Osteoblast (primary cell): ENCODE measurements at regions not wholly inside any gene's neighbourhood (a gene's known extent, or its start where the extent isn't known, plus 50 kb on each side); places are given as distances from the start of the nearest gene placed in this dataset.
"Not testable (repeated sequence)": the region's sequence is repeated elsewhere in the genome, so short reads cannot be mapped to it uniquely, and the experiment has no call there.

Experiments used
- DNase-seq: peaks from one replicate; pipeline ENCODE4 v3.0.0; 2011; ENCODE audit warnings: low spot score, mixed read lengths; ENCODE audit not compliant: insufficient read length; ENCODE audit errors: missing footprints
- H2AFZ ChIP-seq: 2 replicates; pipeline ENCODE4 v1.6.0; 2011; ENCODE audit warnings: mild to moderate bottlenecking, low read length
- H3K27ac ChIP-seq: 2 replicates; pipeline ENCODE4 v1.5.1; 2011; ENCODE audit warnings: mild to moderate bottlenecking, low read depth, low read length, moderate library complexity
- H3K27me3 ChIP-seq: 2 replicates; pipeline ENCODE4 v1.6.0; 2012; ENCODE audit warnings: mild to moderate bottlenecking, control low read depth, inconsistent platforms, low read length, moderate library complexity; ENCODE audit not compliant: insufficient read depth
- H3K36me3 ChIP-seq: 2 replicates; pipeline ENCODE4 v1.5.1; 2011; ENCODE audit warnings: mild to moderate bottlenecking, low read length, control low read depth, moderate library complexity; ENCODE audit not compliant: insufficient read depth
- H3K4me1 ChIP-seq: 2 replicates; pipeline ENCODE4 v1.5.1; 2011; ENCODE audit warnings: mild to moderate bottlenecking, low read length, control low read depth, moderate library complexity; ENCODE audit not compliant: insufficient read depth
- H3K4me2 ChIP-seq: 2 replicates; pipeline ENCODE4 v1.6.0; 2011; ENCODE audit warnings: mild to moderate bottlenecking, low read length; ENCODE audit not compliant: insufficient read depth
- H3K4me3 ChIP-seq: fragments of 200-600 bp; sonication (generic); 3 replicates; pipeline ENCODE4 v1.5.1; 2012; ENCODE audit warnings: mild to moderate bottlenecking, low read length, inconsistent platforms; ENCODE audit not compliant: insufficient read depth
- H3K79me2 ChIP-seq: 2 replicates; pipeline ENCODE4 v1.6.0; 2012; ENCODE audit warnings: mild to moderate bottlenecking, low read length, control low read depth, inconsistent platforms; ENCODE audit not compliant: insufficient read depth
- H3K9me3 ChIP-seq: 2 replicates; pipeline ENCODE4 v1.5.1; 2011; ENCODE audit warnings: low read depth, low read length, control low read depth
- H4K20me1 ChIP-seq: 2 replicates; pipeline ENCODE4 v1.6.0; 2012; ENCODE audit warnings: mild to moderate bottlenecking, low read length, control low read depth; ENCODE audit not compliant: insufficient read depth
- TF ChIP-seq, protein P1 (sequence below): IDR thresholded peaks from 2 replicates; pipeline ENCODE4 v1.5.1; 2011; ENCODE audit warnings: mild to moderate bottlenecking, low read depth, low read length, moderate library complexity; ENCODE audit errors: extremely low read depth

DNA sequence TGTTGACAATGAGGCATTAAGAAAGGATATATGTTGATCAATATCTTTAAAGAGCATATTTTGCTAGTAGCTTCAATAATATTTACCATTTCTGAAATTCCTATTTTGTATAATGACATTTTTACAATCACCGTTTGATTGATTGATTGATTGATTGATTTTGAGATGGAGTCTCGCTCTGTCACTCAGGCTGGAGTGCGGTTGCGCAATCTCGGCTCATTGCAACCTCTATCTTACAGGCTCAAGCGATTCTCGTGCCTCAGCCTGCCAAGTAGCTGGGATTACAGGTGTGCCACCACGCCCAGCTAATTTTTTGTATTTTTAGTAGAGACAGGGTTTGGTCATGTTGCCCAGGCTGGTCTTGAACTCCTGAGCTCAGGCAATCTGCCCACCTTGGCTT lies 150.9 kb upstream of the TEX13D start:
- DNase-seq, H3K4me2 ChIP-seq, H3K27ac ChIP-seq, H3K79me2 ChIP-seq, H3K27me3 ChIP-seq, H3K9me3 ChIP-seq, H3K4me3 ChIP-seq, H3K4me1 ChIP-seq, H3K36me3 ChIP-seq, H2AFZ ChIP-seq, H4K20me1 ChIP-seq: not testable (repeated sequence)

DNA sequence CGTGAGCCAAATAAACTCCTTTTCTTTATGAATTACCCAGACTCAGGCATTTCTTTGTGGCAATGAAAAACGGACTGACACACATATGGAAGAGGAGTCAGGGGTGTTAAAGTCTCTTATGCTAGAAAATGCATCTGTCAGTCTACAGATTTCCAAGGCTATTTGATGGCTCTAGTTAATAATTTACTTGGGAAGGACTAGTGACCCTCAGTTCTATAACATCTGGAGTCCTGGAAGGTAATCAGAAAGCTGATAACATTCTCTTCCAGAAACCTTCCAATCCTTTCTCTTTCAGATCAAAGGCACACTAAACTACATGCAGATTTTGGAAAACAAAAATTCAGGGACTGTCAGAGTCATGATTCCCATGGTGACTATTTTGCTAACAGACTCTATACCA lies 142.0 kb upstream of the TEX13D start:
- TF ChIP-seq, protein P1, sequence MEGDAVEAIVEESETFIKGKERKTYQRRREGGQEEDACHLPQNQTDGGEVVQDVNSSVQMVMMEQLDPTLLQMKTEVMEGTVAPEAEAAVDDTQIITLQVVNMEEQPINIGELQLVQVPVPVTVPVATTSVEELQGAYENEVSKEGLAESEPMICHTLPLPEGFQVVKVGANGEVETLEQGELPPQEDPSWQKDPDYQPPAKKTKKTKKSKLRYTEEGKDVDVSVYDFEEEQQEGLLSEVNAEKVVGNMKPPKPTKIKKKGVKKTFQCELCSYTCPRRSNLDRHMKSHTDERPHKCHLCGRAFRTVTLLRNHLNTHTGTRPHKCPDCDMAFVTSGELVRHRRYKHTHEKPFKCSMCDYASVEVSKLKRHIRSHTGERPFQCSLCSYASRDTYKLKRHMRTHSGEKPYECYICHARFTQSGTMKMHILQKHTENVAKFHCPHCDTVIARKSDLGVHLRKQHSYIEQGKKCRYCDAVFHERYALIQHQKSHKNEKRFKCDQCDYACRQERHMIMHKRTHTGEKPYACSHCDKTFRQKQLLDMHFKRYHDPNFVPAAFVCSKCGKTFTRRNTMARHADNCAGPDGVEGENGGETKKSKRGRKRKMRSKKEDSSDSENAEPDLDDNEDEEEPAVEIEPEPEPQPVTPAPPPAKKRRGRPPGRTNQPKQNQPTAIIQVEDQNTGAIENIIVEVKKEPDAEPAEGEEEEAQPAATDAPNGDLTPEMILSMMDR: no peak
- no peak overlapping the region for H3K4me2 ChIP-seq
- no peaks in the 10 kb centered on the region for H3K4me1 ChIP-seq
- H3K9me3 ChIP-seq: no peaks in the 10 kb centered on the region
- no peak overlapping the region for H2AFZ ChIP-seq
- no peaks in the 10 kb centered on the region for H3K79me2 ChIP-seq
- no peaks in the 10 kb centered on the region for H3K27me3 ChIP-seq
- no peak overlapping the region for H3K27ac ChIP-seq
- no peak for DNase-seq
- H3K36me3 ChIP-seq: no peaks in the 10 kb centered on the region
- no peaks in the 10 kb centered on the region for H4K20me1 ChIP-seq
- H3K4me3 ChIP-seq: no peak overlapping the region

DNA sequence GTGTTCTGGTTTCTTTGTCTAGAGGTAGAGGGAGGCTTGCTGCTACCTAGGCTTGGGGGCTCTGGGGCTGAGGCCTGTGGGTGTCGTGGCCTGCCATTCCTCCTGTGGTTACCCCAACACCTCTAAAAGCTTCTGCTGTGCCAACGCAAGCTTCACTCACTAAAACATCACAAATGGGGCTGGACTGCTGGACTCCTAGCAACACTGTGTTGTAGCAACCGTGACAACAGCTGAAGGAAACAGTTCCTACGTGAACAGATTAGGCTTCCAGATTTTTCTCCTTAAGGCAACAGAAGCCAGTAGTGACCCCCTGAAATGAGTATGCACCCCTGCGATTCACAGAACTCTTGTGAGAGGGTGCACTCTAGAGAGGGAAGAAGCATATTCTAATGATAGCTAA lies 138.3 kb upstream of the TEX13D start:
- H3K36me3 ChIP-seq: no peaks in the 10 kb centered on the region
- no peak overlapping the region for H3K4me2 ChIP-seq
- H2AFZ ChIP-seq: no peak overlapping the region
- H3K79me2 ChIP-seq: no peaks in the 10 kb centered on the region
- no peak for DNase-seq
- H3K27ac ChIP-seq: no peak overlapping the region
- H3K4me1 ChIP-seq: no peaks in the 10 kb centered on the region
- no peak overlapping the region for H3K4me3 ChIP-seq
- H4K20me1 ChIP-seq: no peaks in the 10 kb centered on the region
- TF ChIP-seq, protein P1: no peak
- H3K9me3 ChIP-seq: no peaks in the 10 kb centered on the region
- no peaks in the 10 kb centered on the region for H3K27me3 ChIP-seq

DNA sequence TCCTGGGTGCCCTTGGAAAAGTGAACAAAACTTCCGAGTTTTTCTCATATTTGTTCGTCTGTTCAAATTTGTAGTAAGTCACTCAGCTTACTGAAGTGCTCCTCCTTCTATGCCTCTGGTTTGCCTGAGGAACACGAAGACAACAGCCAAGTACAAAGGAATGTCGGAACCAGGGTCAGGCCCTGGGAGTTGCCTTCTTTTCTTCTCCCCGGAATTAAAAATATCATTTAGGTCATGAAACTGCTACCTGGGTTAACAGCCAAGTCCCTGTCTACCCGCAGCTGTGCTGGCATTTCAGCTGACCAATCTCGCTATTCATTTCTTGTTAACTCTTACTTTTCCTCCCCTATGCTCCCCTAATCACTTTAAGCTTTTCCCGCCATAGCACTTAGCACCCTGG lies 137.6 kb upstream of the TEX13D start:
- TF ChIP-seq, protein P1: no peak
- no peaks in the 10 kb centered on the region for H3K9me3 ChIP-seq
- no peaks in the 10 kb centered on the region for H4K20me1 ChIP-seq
- no peak for DNase-seq
- H3K36me3 ChIP-seq: no peaks in the 10 kb centered on the region
- H3K4me1 ChIP-seq: no peaks in the 10 kb centered on the region
- no peak overlapping the region for H3K4me3 ChIP-seq
- H3K27me3 ChIP-seq: no peaks in the 10 kb centered on the region
- H3K79me2 ChIP-seq: no peaks in the 10 kb centered on the region
- H3K27ac ChIP-seq: no peak overlapping the region
- H2AFZ ChIP-seq: no peak overlapping the region
- no peak overlapping the region for H3K4me2 ChIP-seq

DNA sequence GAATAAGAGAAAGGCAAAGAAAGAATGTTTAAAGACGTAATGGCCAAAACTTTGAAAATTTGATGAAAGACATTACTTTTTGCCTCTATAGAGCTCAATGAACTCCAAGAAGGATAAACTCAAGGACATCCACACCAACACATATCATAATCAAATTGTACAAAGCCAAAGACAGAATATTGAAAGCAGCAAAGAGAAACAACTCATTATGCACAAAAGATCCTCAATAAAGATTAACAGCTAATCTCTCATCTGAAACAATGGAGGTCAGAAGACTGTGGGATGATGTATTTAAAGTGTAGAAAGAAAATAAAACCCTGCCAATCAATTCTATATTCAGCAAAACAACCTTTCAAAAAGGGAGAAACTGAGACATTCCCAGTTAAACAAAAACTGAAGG lies 129.1 kb upstream of the TEX13D start:
- H2AFZ ChIP-seq: no peak overlapping the region
- DNase-seq: no peak
- no peaks in the 10 kb centered on the region for H3K4me1 ChIP-seq
- no peaks in the 10 kb centered on the region for H4K20me1 ChIP-seq
- H3K27me3 ChIP-seq: no peaks in the 10 kb centered on the region
- no peaks in the 10 kb centered on the region for H3K79me2 ChIP-seq
- H3K36me3 ChIP-seq: no peaks in the 10 kb centered on the region
- TF ChIP-seq, protein P1: no peak
- H3K9me3 ChIP-seq: no peaks in the 10 kb centered on the region
- no peak overlapping the region for H3K27ac ChIP-seq
- no peak overlapping the region for H3K4me3 ChIP-seq
- no peak overlapping the region for H3K4me2 ChIP-seq
